SK-N-SH (cell line): ENCODE measurements at regions not wholly inside any gene's neighbourhood (a gene's known extent, or its start where the extent isn't known, plus 50 kb on each side); places are given as distances from the start of the nearest gene placed in this dataset.

ENCODE experiments used
- CTCF ChIA-PET: fragments of 300-600, 350-600 bp; formaldehyde crosslinking; extraction: SDS; loops from one replicate; lab custom pipeline; 2021; lab: Yijun Ruan, JAX
- POLR2A ChIA-PET: fragments of 350-600 bp; sonication (Branson Sonifier 250); formaldehyde crosslinking; extraction: SDS; loops from one replicate; lab custom pipeline; 2020; ENCODE audit warnings: antibody characterized with exemption, inconsistent platforms; lab: Yijun Ruan, JAX
- DNase-seq: peaks from one replicate; pipeline ENCODE4 v3.0.0; 2012
- H2AFZ ChIP-seq: fragments of 200-600 bp; sonication (generic); 2 replicates; pipeline ENCODE4 v1.8.1; 2016; ENCODE audit warnings: antibody characterized with exemption, mild to moderate bottlenecking, low read depth
- H3F3A ChIP-seq: fragments of 200-600 bp; sonication (generic); replicated peaks from 2 replicates; pipeline ENCODE3; 2016; ENCODE audit warnings: antibody characterized with exemption, mild to moderate bottlenecking; ENCODE audit not compliant: insufficient read depth
- H3K27ac ChIP-seq, 2 experiments: fragments of 200-500 bp in 1 of 2; fragments of 200-600 bp in 1 of 2; sonication (Bioruptor generic) in 1 of 2; sonication (generic), shearing (Covaris generic) in 1 of 2; 2 replicates each; pipeline versions ENCODE4 v1.5.1 to v1.6.1; 2014 to 2016; ENCODE audit warnings: low read depth in 2 of 2, inconsistent platforms in 1 of 2, low read length in 1 of 2, mild to moderate bottlenecking in 1 of 2, mixed read lengths in 1 of 2
- H3K27me3 ChIP-seq: fragments of 200-600 bp; sonication (generic), shearing (Covaris generic); 2 replicates; pipeline ENCODE4 v1.6.1; 2016; ENCODE audit warnings: mixed run types; ENCODE audit not compliant: insufficient read depth
- H3K36me3 ChIP-seq, 2 experiments: fragments of 200-500 bp in 1 of 2; fragments of 200-600 bp in 1 of 2; sonication (Bioruptor generic) in 1 of 2; sonication (generic) in 1 of 2; replicated peaks in 1 of 2; 2 replicates each; pipeline versions ENCODE3 to v1.5.1; 2014 to 2016; ENCODE audit warnings: low read length in 1 of 2, mild to moderate bottlenecking in 1 of 2; ENCODE audit not compliant: insufficient read depth in 2 of 2, control insufficient read depth in 1 of 2
- H3K4me1 ChIP-seq, 2 experiments: fragments of 200-500 bp in 1 of 2; fragments of 200-600 bp in 1 of 2; sonication (Bioruptor generic) in 1 of 2; sonication (generic), shearing (Covaris generic) in 1 of 2; 2 replicates each; pipeline versions ENCODE4 v1.5.1 to v1.6.1; 2014 to 2016; ENCODE audit warnings: low read depth in 1 of 2, low read length in 1 of 2, mixed run types in 1 of 2; ENCODE audit not compliant: insufficient read depth in 2 of 2, control insufficient read depth in 1 of 2
- H3K4me2 ChIP-seq: fragments of 200-600 bp; sonication (generic), shearing (Covaris generic); 2 replicates; pipeline ENCODE4 v1.6.1; 2017; ENCODE audit warnings: mixed run types
- H3K4me3 ChIP-seq, 2 experiments: fragments of 200-500 bp in 1 of 2; fragments of 200-600 bp in 1 of 2; sonication (Bioruptor generic) in 1 of 2; sonication (generic), shearing (Covaris generic) in 1 of 2; 2 replicates each; pipeline versions ENCODE4 v1.5.1 to v1.8.1; 2014 to 2016; ENCODE audit warnings: low read depth in 2 of 2, inconsistent platforms in 1 of 2, low read length in 1 of 2, mild to moderate bottlenecking in 1 of 2, mixed read lengths in 1 of 2, moderate library complexity in 1 of 2
- H3K79me2 ChIP-seq: fragments of 200-600 bp; sonication (generic); 2 replicates; pipeline ENCODE4 v1.8.1; 2017; ENCODE audit warnings: mild to moderate bottlenecking; ENCODE audit not compliant: insufficient read depth
- H3K9ac ChIP-seq: fragments of 200-600 bp; sonication (generic); 2 replicates; pipeline ENCODE4 v1.6.1; 2017; ENCODE audit warnings: mixed run types
- H3K9me2 ChIP-seq: fragments of 200-600 bp; sonication (generic); 2 replicates; pipeline ENCODE4 v1.6.1; 2017; ENCODE audit warnings: mixed run types
- H3K9me3 ChIP-seq: fragments of 200-600 bp; sonication (generic); 2 replicates; pipeline ENCODE4 v1.6.1; 2017; ENCODE audit warnings: mixed run types, mild to moderate bottlenecking, moderate library complexity
- H4K20me1 ChIP-seq: fragments of 200-600 bp; sonication (generic); 2 replicates; pipeline ENCODE4 v1.6.1; 2017; ENCODE audit warnings: mild to moderate bottlenecking, mixed run types; ENCODE audit not compliant: insufficient read depth
- CHD2 ChIP-seq: fragments of 150-350 bp; IDR thresholded peaks from 2 replicates; pipeline ENCODE4 v1.6.1; 2018; ENCODE audit warnings: low read length; ENCODE audit not compliant: partially characterized antibody
- ELF1 ChIP-seq: IDR thresholded peaks from 2 replicates; pipeline ENCODE4 v1.4.0; 2012
- EP300 ChIP-seq, 2 experiments: IDR thresholded peaks; 2 replicates each; pipeline versions ENCODE4 v1.4.0 to v1.6.1; 2012; ENCODE audit warnings: borderline replicate concordance in 1 of 2, low read depth in 1 of 2, low read length in 1 of 2
- EZH2phosphoT487 ChIP-seq: fragments of 200-600 bp; sonication (generic); IDR thresholded peaks from 2 replicates; pipeline ENCODE4 v1.6.1; 2017; ENCODE audit warnings: low read depth, mixed run types, mild to moderate bottlenecking, antibody characterized with exemption, moderate library complexity, borderline replicate concordance
- FOSL2 ChIP-seq: IDR thresholded peaks from 2 replicates; pipeline ENCODE4 v1.4.0; 2012; ENCODE audit warnings: low read depth, mild to moderate bottlenecking, moderate library complexity, borderline replicate concordance
- FOXM1 ChIP-seq: IDR thresholded peaks from 2 replicates; pipeline ENCODE4 v1.4.0; 2012; ENCODE audit warnings: low read depth, mild to moderate bottlenecking
- JUND ChIP-seq: IDR thresholded peaks from 2 replicates; pipeline ENCODE4 v1.4.0; 2012
- MEF2A ChIP-seq: IDR thresholded peaks from 2 replicates; pipeline ENCODE4 v1.4.0; 2012; ENCODE audit warnings: low read depth, borderline replicate concordance
- MXI1 ChIP-seq: IDR thresholded peaks from 2 replicates; pipeline ENCODE4 v1.6.1; 2012; ENCODE audit warnings: mild to moderate bottlenecking, low read depth, low read length, improper control_type of control experiment
- NFIC ChIP-seq: IDR thresholded peaks from 2 replicates; pipeline ENCODE4 v1.4.0; 2012; ENCODE audit warnings: borderline replicate concordance
- NRF1 ChIP-seq: IDR thresholded peaks from 2 replicates; pipeline ENCODE4 v1.6.1; 2012; ENCODE audit warnings: low read depth, mild to moderate bottlenecking, low read length
- RFX5 ChIP-seq: IDR thresholded peaks from 2 replicates; pipeline ENCODE4 v1.6.1; 2012; ENCODE audit warnings: mild to moderate bottlenecking, improper control_type of control experiment, low read length
- SIN3A ChIP-seq: IDR thresholded peaks from 2 replicates; pipeline ENCODE4 v1.6.1; 2012; ENCODE audit warnings: low read depth, mild to moderate bottlenecking, low read length, moderate library complexity, borderline replicate concordance
- TAF1 ChIP-seq: IDR thresholded peaks from 2 replicates; pipeline ENCODE4 v1.6.1; 2012; ENCODE audit warnings: low read depth, mild to moderate bottlenecking, low read length, moderate library complexity, borderline replicate concordance
- TEAD4 ChIP-seq: IDR thresholded peaks from 2 replicates; pipeline ENCODE4 v1.4.0; 2012; ENCODE audit warnings: mild to moderate bottlenecking, borderline replicate concordance; ENCODE audit not compliant: insufficient read depth
- WGBS: methylation state at CpG from one replicate; pipeline ENCODE4 v1.1.6; 2017; ENCODE audit warnings: low lambda C conversion rate; 5-methylcytosine and 5-hydroxymethylcytosine counted together
- TF ChIP-seq, protein P1 (sequence below): IDR thresholded peaks from 2 replicates; pipeline ENCODE4 v1.4.0; 2012; ENCODE audit warnings: low read depth
- TF ChIP-seq, protein P2 (sequence below): fragments of 150-350 bp; IDR thresholded peaks from 2 replicates; pipeline ENCODE4 v1.6.1; 2017; ENCODE audit warnings: antibody characterized with exemption, low read length, low read depth, borderline replicate concordance
- TF ChIP-seq, protein P3 (sequence below): IDR thresholded peaks from 2 replicates; pipeline ENCODE4 v1.4.0; 2012; ENCODE audit warnings: low read depth, borderline replicate concordance
- TF ChIP-seq, protein P4 (sequence below): fragments of 150-350 bp; IDR thresholded peaks from 2 replicates; pipeline ENCODE4 v1.6.1; 2016; ENCODE audit warnings: mild to moderate bottlenecking, low read depth, low read length

DNA sequence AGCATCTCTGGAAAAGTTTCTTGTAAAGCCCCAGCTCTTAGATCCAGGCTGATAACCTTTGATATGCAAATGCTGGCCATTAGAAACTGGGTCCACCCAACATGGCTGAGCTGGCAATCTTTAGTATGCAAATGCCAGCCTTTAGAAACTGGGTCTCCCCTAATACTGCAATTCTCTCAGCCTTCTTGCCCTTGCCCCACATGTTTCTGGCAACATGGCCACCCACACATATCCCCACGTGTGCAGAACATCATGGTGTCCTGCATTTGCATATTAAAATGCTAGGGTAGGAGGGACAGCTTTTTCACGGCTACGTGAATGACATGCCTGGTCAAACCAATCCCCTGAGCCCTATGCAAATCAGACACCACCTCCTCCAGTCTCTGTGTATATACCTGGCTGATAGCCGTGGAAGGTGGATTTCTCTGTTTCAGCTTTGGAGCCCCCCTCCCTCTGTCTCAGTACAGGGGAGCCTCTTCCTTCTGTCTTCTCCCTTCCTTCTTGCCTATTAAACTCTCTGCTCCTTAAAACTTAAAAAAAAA is 344.0 kb upstream of the NWD2 start:
- Histone ChIP-seq H3K36me3 (no peaks in the 10 kb centered on the region), H4K20me1 (no peaks in the 10 kb centered on the region), H3K79me2 (no peaks in the 10 kb centered on the region), H3K27ac (no peak overlapping the region), H3K9me3 (no peaks in the 10 kb centered on the region), H3K9ac (no peak overlapping the region), H3K4me3 (no peak overlapping the region), H3K9me2 (no peaks in the 10 kb centered on the region), H3K27me3 (no peaks in the 10 kb centered on the region; the same call in 1 of the 2 replicates), H3F3A (no peaks in the 10 kb centered on the region), H3K4me1 (no peaks in the 10 kb centered on the region), H3K4me2 (no peak overlapping the region), H2AFZ (no peak overlapping the region)
- POLR2A ChIA-PET, result no interaction called here
- CTCF ChIA-PET, result no interaction called here
- DNase-seq, result no peak
- TF ChIP-seq TEAD4 (no peak), JUND (no peak), EP300 (IDR thresholded peaks at IDR 0.05; ENCODE audit: borderline replicate concordance in 1 of 2, low read depth in 1 of 2, low read length in 1 of 2) (no peak), FOSL2 (no peak), TAF1 (no peak), EZH2phosphoT487 (no peak), MXI1 (no peak), MEF2A (no peak), FOXM1 (no peak), CHD2 (no peak), NFIC (no peak), RFX5 (no peak), SIN3A (no peak), NRF1 (no peak), ELF1 (no peak)
- TF ChIP-seq, protein P1, sequence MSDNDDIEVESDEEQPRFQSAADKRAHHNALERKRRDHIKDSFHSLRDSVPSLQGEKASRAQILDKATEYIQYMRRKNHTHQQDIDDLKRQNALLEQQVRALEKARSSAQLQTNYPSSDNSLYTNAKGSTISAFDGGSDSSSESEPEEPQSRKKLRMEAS, result no peak
- TF ChIP-seq, protein P2, sequence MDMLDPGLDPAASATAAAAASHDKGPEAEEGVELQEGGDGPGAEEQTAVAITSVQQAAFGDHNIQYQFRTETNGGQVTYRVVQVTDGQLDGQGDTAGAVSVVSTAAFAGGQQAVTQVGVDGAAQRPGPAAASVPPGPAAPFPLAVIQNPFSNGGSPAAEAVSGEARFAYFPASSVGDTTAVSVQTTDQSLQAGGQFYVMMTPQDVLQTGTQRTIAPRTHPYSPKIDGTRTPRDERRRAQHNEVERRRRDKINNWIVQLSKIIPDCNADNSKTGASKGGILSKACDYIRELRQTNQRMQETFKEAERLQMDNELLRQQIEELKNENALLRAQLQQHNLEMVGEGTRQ, result no peak
- TF ChIP-seq, protein P3, sequence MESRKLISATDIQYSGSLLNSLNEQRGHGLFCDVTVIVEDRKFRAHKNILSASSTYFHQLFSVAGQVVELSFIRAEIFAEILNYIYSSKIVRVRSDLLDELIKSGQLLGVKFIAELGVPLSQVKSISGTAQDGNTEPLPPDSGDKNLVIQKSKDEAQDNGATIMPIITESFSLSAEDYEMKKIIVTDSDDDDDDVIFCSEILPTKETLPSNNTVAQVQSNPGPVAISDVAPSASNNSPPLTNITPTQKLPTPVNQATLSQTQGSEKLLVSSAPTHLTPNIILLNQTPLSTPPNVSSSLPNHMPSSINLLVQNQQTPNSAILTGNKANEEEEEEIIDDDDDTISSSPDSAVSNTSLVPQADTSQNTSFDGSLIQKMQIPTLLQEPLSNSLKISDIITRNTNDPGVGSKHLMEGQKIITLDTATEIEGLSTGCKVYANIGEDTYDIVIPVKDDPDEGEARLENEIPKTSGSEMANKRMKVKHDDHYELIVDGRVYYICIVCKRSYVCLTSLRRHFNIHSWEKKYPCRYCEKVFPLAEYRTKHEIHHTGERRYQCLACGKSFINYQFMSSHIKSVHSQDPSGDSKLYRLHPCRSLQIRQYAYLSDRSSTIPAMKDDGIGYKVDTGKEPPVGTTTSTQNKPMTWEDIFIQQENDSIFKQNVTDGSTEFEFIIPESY, result no peak
- TF ChIP-seq, protein P4, sequence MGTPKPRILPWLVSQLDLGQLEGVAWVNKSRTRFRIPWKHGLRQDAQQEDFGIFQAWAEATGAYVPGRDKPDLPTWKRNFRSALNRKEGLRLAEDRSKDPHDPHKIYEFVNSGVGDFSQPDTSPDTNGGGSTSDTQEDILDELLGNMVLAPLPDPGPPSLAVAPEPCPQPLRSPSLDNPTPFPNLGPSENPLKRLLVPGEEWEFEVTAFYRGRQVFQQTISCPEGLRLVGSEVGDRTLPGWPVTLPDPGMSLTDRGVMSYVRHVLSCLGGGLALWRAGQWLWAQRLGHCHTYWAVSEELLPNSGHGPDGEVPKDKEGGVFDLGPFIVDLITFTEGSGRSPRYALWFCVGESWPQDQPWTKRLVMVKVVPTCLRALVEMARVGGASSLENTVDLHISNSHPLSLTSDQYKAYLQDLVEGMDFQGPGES, result no peak
- WGBS, result 0% methylated on average over 4 of the region's 4 CpGs
